ENCODE measurements at regions not wholly inside any gene's neighbourhood (a gene's known extent, or its start where the extent isn't known, plus 50 kb on each side); places are given as distances from the start of the nearest gene placed in this dataset.

- intact Hi-C loops (cut with DNase I) = no loop called here
- Histone ChIP-seq H3K4me3 (no peak overlapping the region), H3K36me3 (no peaks in the 10 kb centered on the region), H3K4me1 (no peaks in the 10 kb centered on the region), H3K9me3 (no peaks in the 10 kb centered on the region), H3K27me3 (no peaks in the 10 kb centered on the region), H3K27ac (no peak overlapping the region)
- no peak for DNase-seq (ENCODE audit: low spot score in 2 of 2)
- TF ChIP-seq CTCF (IDR thresholded peaks at IDR 0.05) = no peak
Measured at GRCh38 chr12:47573146-47573659, 132.6 kb downstream of the RPAP3 start.

- H3K36me3 ChIP-seq = no peaks in the 10 kb centered on the region
- H3K4me3 ChIP-seq = no peak overlapping the region
- intact Hi-C loops (cut with DNase I) = no loop called here
- no peak for TF ChIP-seq CTCF (IDR thresholded peaks at IDR 0.05)
- no peak for DNase-seq (ENCODE audit: low spot score in 2 of 2)
- no peaks in the 10 kb centered on the region for H3K27me3 ChIP-seq
- no peak overlapping the region for H3K27ac ChIP-seq
- no peaks in the 10 kb centered on the region for H3K9me3 ChIP-seq
- no peaks in the 10 kb centered on the region for H3K4me1 ChIP-seq
Measured at GRCh38 chr12:47570151-47570550, 135.7 kb downstream of the RPAP3 start.

DNA sequence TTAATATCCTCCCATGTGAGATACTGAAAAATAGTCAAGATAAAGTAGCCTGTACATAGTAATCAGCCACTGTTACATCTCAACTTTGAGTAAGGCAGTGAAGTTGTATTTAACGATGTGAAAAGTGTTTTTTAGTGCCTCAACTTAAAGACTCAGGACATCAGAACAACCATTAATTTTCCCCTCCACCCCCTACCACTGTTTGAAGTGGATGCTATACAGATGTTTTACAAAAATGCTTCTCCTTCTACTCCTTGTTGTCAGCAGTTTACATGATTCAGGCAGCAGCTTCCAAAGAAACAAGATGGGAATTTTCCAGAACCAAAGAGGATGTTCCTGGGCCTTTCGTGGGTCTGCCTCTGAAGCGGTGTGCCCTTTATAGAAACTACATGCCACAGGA, 143.6 kb downstream of the RPAP3 start:
- intact Hi-C loops (cut with DNase I) = no loop called here
- Histone ChIP-seq H3K27me3 (no peaks in the 10 kb centered on the region), H3K9me3 (no peaks in the 10 kb centered on the region), H3K4me3 (no peak overlapping the region), H3K27ac (no peak overlapping the region), H3K4me1 (no peaks in the 10 kb centered on the region), H3K36me3 (no peaks in the 10 kb centered on the region)
- no peak for DNase-seq (ENCODE audit: low spot score in 2 of 2)
- TF ChIP-seq CTCF (IDR thresholded peaks at IDR 0.05) = no peak

GRCh38 chr12:47561746-47562145, 144.1 kb downstream of the RPAP3 start:
- no peak for DNase-seq (ENCODE audit: low spot score in 2 of 2)

DNA sequence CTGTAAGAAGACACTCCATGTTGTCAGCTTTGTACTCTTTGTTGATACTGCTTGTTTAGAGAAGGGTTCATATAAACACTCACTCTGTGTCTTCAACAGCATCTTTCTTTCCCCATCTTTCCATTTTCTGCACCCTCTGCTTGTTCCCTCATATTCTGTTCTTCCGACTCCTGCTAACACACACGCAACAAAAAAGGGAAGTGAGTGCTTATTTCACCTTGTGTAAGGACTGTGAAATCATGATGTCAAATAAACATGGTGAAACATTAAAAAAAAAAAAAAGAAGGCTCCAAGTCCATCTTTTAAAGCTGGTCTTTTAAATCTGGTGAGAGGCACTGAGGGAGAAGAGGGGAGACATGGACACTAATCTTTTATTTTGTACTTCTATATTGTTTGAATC, 145.4 kb downstream of the RPAP3 start:
- H3K4me3 ChIP-seq = no peak overlapping the region
- H3K4me1 ChIP-seq = no peaks in the 10 kb centered on the region
- H3K36me3 ChIP-seq = no peaks in the 10 kb centered on the region
- H3K27ac ChIP-seq = no peak overlapping the region
- no peak for DNase-seq (ENCODE audit: low spot score in 2 of 2)
- intact Hi-C loops (cut with DNase I) = no loop called here
- TF ChIP-seq CTCF (IDR thresholded peaks at IDR 0.05) = no peak
- no peaks in the 10 kb centered on the region for H3K9me3 ChIP-seq
- H3K27me3 ChIP-seq = no peaks in the 10 kb centered on the region

More at GRCh38 chr12:47561746-47562145, 144.1 kb downstream of the RPAP3 start:
- intact Hi-C loops (cut with DNase I) = no loop called here
- H3K9me3 ChIP-seq = no peaks in the 10 kb centered on the region
- no peaks in the 10 kb centered on the region for H3K27me3 ChIP-seq
- H3K27ac ChIP-seq = no peak overlapping the region
- TF ChIP-seq CTCF (IDR thresholded peaks at IDR 0.05) = no peak
- no peaks in the 10 kb centered on the region for H3K36me3 ChIP-seq
- H3K4me1 ChIP-seq = no peaks in the 10 kb centered on the region
- H3K4me3 ChIP-seq = no peak overlapping the region

All from ascending aorta (tissue), 2 donors.